ENCODE measurements at regions not wholly inside any gene's neighbourhood (a gene's known extent, or its start where the extent isn't known, plus 50 kb on each side); places are given as distances from the start of the nearest gene placed in this dataset.

GRCh38 chr2:13401312-13401711, 684.6 kb downstream of the TRIB2 start:
- TF ChIP-seq CTCF (optimal IDR thresholded peaks at IDR 0.05 in 1 of 3, IDR thresholded peaks at IDR 0.05 in 1 of 3, conservative IDR thresholded peaks at IDR 0.05 in 1 of 3; ENCODE audit: extremely low read depth in 1 of 3, insufficient read depth in 2 of 3, low read length in 3 of 3) (no peak), EZH2 (IDR thresholded peaks at IDR 0.05; ENCODE audit: low read length) (no peak)
